ENCODE measurements at regions not wholly inside any gene's neighbourhood (a gene's known extent, or its start where the extent isn't known, plus 50 kb on each side); places are given as distances from the start of the nearest gene placed in this dataset.
"Not testable (repeated sequence)": the region's sequence is repeated elsewhere in the genome, so short reads cannot be mapped to it uniquely, and the experiment has no call there.

- intact Hi-C loops (cut with DNase I; ENCODE audit: low total_unique reads); H3K27ac ChIP-seq; H3K4me1 ChIP-seq; DNase-seq (ENCODE audit: low spot score in 2 of 2); H3K27me3 ChIP-seq; H3K9me3 ChIP-seq; H3K4me3 ChIP-seq; H3K36me3 ChIP-seq: not testable (repeated sequence)
Measured at GRCh38 chr11:49579492-49579891, 371.1 kb upstream of the FOLH1 start.

- H3K36me3 ChIP-seq; H3K4me3 ChIP-seq; H3K27ac ChIP-seq; H3K9me3 ChIP-seq; intact Hi-C loops (cut with DNase I; ENCODE audit: low total_unique reads); DNase-seq (ENCODE audit: low spot score in 2 of 2); H3K27me3 ChIP-seq; H3K4me1 ChIP-seq: not testable (repeated sequence)
Measured at GRCh38 chr11:49585495-49585894, 366.7 kb upstream of the OR4C13 start.

- H3K27me3 ChIP-seq; H3K9me3 ChIP-seq; H3K27ac ChIP-seq; DNase-seq (ENCODE audit: low spot score in 2 of 2); H3K36me3 ChIP-seq; H3K4me1 ChIP-seq; intact Hi-C loops (cut with DNase I; ENCODE audit: low total_unique reads); H3K4me3 ChIP-seq: not testable (repeated sequence)
Measured at GRCh38 chr11:49608892-49609291, 343.3 kb upstream of the OR4C13 start.

GRCh38 chr11:49623872-49624271 is 328.3 kb upstream of the OR4C13 start:
- intact Hi-C loops (cut with DNase I; ENCODE audit: low total_unique reads); H3K27me3 ChIP-seq; H3K36me3 ChIP-seq; DNase-seq (ENCODE audit: low spot score in 2 of 2); H3K9me3 ChIP-seq; H3K4me3 ChIP-seq; H3K4me1 ChIP-seq; H3K27ac ChIP-seq: not testable (repeated sequence)

DNA sequence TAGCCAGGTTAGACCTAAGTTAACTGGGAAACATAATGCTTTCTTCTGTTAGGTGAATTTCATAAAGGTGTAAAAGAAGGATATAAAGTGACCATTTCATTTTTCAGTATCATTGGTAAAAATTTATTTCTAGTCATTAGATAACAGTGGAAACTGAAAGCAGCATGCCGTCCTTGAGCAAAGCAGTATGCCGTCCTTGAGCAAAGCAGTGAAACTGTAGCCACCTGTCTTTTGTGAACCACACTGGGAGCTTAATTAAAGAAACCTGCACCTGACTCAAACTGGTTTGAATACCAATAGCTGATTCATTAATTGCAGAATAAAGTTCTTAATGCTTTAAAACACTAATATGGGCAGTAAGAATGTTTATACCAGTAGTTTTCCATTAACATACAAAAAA is 281.5 kb upstream of the OR4C13 start:
- H3K4me3 ChIP-seq; intact Hi-C loops (cut with DNase I; ENCODE audit: low total_unique reads); DNase-seq (ENCODE audit: low spot score in 2 of 2); H3K36me3 ChIP-seq; H3K4me1 ChIP-seq; H3K27me3 ChIP-seq; H3K9me3 ChIP-seq; H3K27ac ChIP-seq: not testable (repeated sequence)

DNA sequence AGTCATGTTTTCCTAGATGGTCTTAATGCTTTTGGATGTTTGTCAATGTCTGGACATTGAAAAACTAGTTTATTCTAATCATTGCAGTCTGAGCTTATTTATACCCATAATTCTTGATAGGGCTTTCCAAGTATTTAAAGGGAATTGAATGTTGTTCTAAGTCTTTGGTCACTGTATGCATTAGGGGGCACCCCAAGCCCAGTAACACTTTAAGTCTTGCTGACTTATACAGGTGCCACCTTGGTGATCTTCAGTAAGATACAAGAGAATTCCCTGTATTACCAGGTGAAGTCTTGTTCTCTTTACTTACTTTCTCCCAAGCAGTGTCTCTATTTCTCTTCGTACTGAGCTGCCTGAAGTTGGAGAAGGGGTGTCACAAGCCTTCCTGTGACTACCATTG is 250.1 kb upstream of the OR4C13 start:
- DNase-seq (ENCODE audit: low spot score in 2 of 2); H3K9me3 ChIP-seq; H3K27me3 ChIP-seq; H3K36me3 ChIP-seq; H3K4me1 ChIP-seq; H3K4me3 ChIP-seq; intact Hi-C loops (cut with DNase I; ENCODE audit: low total_unique reads); H3K27ac ChIP-seq: not testable (repeated sequence)

GRCh38 chr11:49750447-49750846 is 201.7 kb upstream of the OR4C13 start:
- H3K27ac ChIP-seq; intact Hi-C loops (cut with DNase I; ENCODE audit: low total_unique reads); H3K9me3 ChIP-seq; H3K27me3 ChIP-seq; H3K4me1 ChIP-seq; DNase-seq (ENCODE audit: low spot score in 2 of 2); H3K4me3 ChIP-seq; H3K36me3 ChIP-seq: not testable (repeated sequence)

- H3K4me3 ChIP-seq; intact Hi-C loops (cut with DNase I; ENCODE audit: low total_unique reads); H3K36me3 ChIP-seq; DNase-seq (ENCODE audit: low spot score in 2 of 2); H3K4me1 ChIP-seq; H3K27me3 ChIP-seq; H3K27ac ChIP-seq; H3K9me3 ChIP-seq: not testable (repeated sequence)
Measured at GRCh38 chr11:49750960-49751359, 201.2 kb upstream of the OR4C13 start.

- H3K36me3 ChIP-seq; intact Hi-C loops (cut with DNase I; ENCODE audit: low total_unique reads); H3K9me3 ChIP-seq; DNase-seq (ENCODE audit: low spot score in 2 of 2); H3K27me3 ChIP-seq; H3K4me1 ChIP-seq; H3K4me3 ChIP-seq; H3K27ac ChIP-seq: not testable (repeated sequence)
Measured at GRCh38 chr11:49780791-49781190, 171.4 kb upstream of the OR4C13 start.

DNA sequence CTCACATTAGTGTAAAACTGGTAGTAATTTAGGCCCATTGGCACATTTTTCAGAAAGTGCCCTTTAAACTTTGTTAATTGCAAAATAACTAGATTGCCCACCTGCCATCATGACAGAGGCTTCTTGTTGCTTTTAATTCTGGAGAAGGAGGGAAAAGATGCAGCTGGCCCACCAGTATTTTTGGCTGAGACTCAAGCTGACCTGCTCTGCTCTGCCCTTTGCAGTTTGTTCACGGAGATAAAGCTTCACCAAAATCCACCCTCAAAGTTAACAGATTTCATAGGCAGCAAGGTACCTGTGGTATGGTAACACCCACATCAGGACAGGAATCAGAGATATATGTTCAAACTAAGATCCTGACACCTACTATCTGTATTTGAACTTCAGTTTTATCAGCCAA is 170.2 kb upstream of the OR4C13 start:
- intact Hi-C loops (cut with DNase I; ENCODE audit: low total_unique reads); H3K27ac ChIP-seq; DNase-seq (ENCODE audit: low spot score in 2 of 2); H3K4me3 ChIP-seq; H3K27me3 ChIP-seq; H3K4me1 ChIP-seq; H3K9me3 ChIP-seq; H3K36me3 ChIP-seq: not testable (repeated sequence)

DNA sequence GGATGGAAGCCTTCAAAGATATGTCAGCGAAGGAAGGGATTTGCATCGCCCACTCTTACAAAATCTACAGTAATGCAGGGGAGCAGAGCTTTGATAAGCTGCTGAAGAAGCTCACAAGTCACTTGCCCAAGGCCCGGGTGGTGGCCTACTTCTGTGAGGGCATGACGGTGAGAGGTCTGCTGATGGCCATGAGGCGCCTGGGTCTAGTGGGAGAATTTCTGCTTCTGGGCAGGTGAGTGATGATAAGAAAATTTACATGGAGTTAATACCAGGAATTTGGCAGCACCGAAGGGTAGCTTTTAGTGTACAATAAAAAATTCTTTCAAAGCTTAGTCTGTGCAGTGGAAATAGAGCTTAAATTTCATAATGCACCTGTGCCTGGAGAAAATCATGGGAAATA is 168.3 kb upstream of the OR4C13 start:
- H3K27me3 ChIP-seq; H3K36me3 ChIP-seq; H3K4me1 ChIP-seq; H3K4me3 ChIP-seq; H3K9me3 ChIP-seq; H3K27ac ChIP-seq; DNase-seq (ENCODE audit: low spot score in 2 of 2); intact Hi-C loops (cut with DNase I; ENCODE audit: low total_unique reads): not testable (repeated sequence)

DNA sequence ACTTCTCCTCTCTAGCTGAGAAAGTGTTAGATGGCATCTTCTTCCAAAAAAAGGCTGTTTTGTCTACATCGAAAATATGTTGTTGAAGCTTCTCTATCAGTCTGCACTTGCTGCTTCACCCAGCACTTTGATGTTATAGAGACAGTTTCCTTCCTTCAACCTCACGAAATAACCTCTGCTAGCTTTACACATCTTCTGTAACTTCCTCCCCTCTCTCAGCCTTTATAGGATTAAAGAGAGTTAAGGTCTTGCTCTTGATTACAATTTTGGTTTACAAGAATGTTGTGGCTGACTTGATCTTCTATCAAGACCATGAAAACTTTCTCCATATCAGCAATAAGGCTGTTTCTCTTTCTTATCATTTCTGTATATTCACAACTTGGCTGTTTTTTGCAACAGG is 162.4 kb upstream of the OR4C13 start:
- H3K9me3 ChIP-seq; H3K27ac ChIP-seq; DNase-seq (ENCODE audit: low spot score in 2 of 2); intact Hi-C loops (cut with DNase I; ENCODE audit: low total_unique reads); H3K27me3 ChIP-seq; H3K4me1 ChIP-seq; H3K4me3 ChIP-seq; H3K36me3 ChIP-seq: not testable (repeated sequence)

DNA sequence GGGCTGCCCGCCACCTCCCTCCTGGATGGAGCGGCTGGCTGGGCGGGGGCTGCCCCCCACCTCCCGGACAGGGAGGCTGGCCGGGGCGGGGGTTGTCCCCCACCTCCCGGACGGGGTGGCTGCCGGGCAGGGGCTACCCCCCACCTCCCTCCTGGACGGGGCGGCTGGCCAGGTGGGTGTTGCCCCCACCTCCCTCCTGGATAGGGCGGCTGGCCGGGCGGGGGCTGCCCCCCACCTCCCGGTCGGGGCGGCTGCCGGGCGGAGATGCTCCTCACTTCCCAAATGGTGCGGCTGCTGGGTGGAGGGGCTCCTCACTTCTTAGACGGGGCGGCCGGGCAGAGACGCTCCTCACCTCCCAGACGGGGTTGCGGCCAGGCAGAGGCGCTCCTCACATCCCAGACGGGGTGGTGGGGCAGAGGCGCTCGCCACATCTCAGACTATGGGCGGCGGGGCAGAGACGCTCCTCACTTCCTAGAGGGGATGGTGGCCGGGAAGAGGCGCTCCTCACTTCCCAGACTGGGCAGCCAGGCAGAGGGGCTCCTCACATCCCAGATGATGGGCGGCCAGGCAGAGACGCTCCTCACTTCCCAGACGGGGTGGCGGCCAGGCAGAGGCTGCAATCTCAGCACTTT is 153.9 kb upstream of the OR4C13 start:
- H3K4me1 ChIP-seq; H3K36me3 ChIP-seq; H3K27me3 ChIP-seq; H3K4me3 ChIP-seq; DNase-seq (ENCODE audit: low spot score in 2 of 2); intact Hi-C loops (cut with DNase I; ENCODE audit: low total_unique reads); H3K27ac ChIP-seq; H3K9me3 ChIP-seq: not testable (repeated sequence)

GRCh38 chr11:49817705-49818430 is 134.3 kb upstream of the OR4C13 start:
- H3K27ac ChIP-seq; H3K4me3 ChIP-seq; H3K4me1 ChIP-seq; intact Hi-C loops (cut with DNase I; ENCODE audit: low total_unique reads); DNase-seq (ENCODE audit: low spot score in 2 of 2); H3K27me3 ChIP-seq; H3K36me3 ChIP-seq; H3K9me3 ChIP-seq: not testable (repeated sequence)
